ENCODE measurements at regions not wholly inside any gene's neighbourhood (a gene's known extent, or its start where the extent isn't known, plus 50 kb on each side); places are given as distances from the start of the nearest gene placed in this dataset.
"Not testable (repeated sequence)": the region's sequence is repeated elsewhere in the genome, so short reads cannot be mapped to it uniquely, and the experiment has no call there.

- no peak overlapping the region for H4K91ac ChIP-seq (ENCODE audit: low read depth, low read length)
- H3K27me3 ChIP-seq (ENCODE audit: insufficient read depth, low read length) = no peaks in the 10 kb centered on the region
- no peak overlapping the region for H3K23ac ChIP-seq (ENCODE audit: low read length)
- no peak overlapping the region for H3K27ac ChIP-seq (ENCODE audit: low read depth, low read length)
- H4K12ac ChIP-seq (ENCODE audit: low read depth, low read length) = no peak overlapping the region
- no peak overlapping the region for H2BK5ac ChIP-seq (ENCODE audit: low read depth, low read length, poor library complexity)
- no peak overlapping the region for H2BK120ac ChIP-seq (ENCODE audit: insufficient read depth, low read length, poor library complexity)
- no peak overlapping the region for H2BK12ac ChIP-seq (ENCODE audit: low read length)
- H3K9me3 ChIP-seq (ENCODE audit: insufficient read depth, low read depth, low read length) = no peaks in the 10 kb centered on the region
- no CpG with 5 or more reads among the region's 4 CpGs for WGBS (ENCODE audit: extremely low coverage, insufficient coverage, insufficient read length)
- no peak overlapping the region for H3K4me2 ChIP-seq (ENCODE audit: low read length)
- H3K79me1 ChIP-seq (ENCODE audit: low read length) = no peaks in the 10 kb centered on the region
- no peak overlapping the region for H2AFZ ChIP-seq (ENCODE audit: insufficient read depth, low read length, poor library complexity)
- H3K79me2 ChIP-seq (ENCODE audit: control insufficient read depth, insufficient read depth, low read length, poor library complexity) = no peaks in the 10 kb centered on the region
- no peaks in the 10 kb centered on the region for H3K4me1 ChIP-seq (ENCODE audit: control insufficient read depth in 1 of 2, insufficient read depth in 2 of 2, low read length in 2 of 2)
- no peak overlapping the region for H2AK5ac ChIP-seq (ENCODE audit: low read length)
- no peak overlapping the region for H3K4ac ChIP-seq (ENCODE audit: low read depth, low read length)
- no peak overlapping the region for H3K4me3 ChIP-seq (ENCODE audit: low read depth, low read length)
- H3K36me3 ChIP-seq (ENCODE audit: control insufficient read depth in 1 of 2, insufficient read depth in 2 of 2, low read length in 2 of 2) = no peaks in the 10 kb centered on the region
- H3K9ac ChIP-seq (ENCODE audit: low read length) = no peak overlapping the region
- no peak for DNase-seq
- H4K8ac ChIP-seq (ENCODE audit: low read depth, low read length) = no peak overlapping the region
- no peak overlapping the region for H3K18ac ChIP-seq (ENCODE audit: low read length)
- H3K14ac ChIP-seq (ENCODE audit: low read length) = no peak overlapping the region
Measured at GRCh38 chr4:100340512-100341485, 150.5 kb upstream of the DDIT4L start.

- Histone ChIP-seq H3K27ac (ENCODE audit: low read depth, low read length) (no peak overlapping the region), H3K4me3 (ENCODE audit: low read depth, low read length) (no peak overlapping the region), H3K4ac (ENCODE audit: low read depth, low read length) (no peak overlapping the region), H3K23ac (ENCODE audit: low read length) (no peak overlapping the region), H2BK120ac (ENCODE audit: insufficient read depth, low read length, poor library complexity) (no peak overlapping the region), H2AFZ (ENCODE audit: insufficient read depth, low read length, poor library complexity) (no peak overlapping the region), H4K8ac (ENCODE audit: low read depth, low read length) (no peak overlapping the region), H3K14ac (ENCODE audit: low read length) (no peak overlapping the region), H2BK5ac (ENCODE audit: low read depth, low read length, poor library complexity) (no peak overlapping the region), H4K12ac (ENCODE audit: low read depth, low read length) (no peak overlapping the region), H3K36me3 (ENCODE audit: control insufficient read depth in 1 of 2, insufficient read depth in 2 of 2, low read length in 2 of 2) (no peaks in the 10 kb centered on the region), H4K91ac (ENCODE audit: low read depth, low read length) (no peak overlapping the region), H3K18ac (ENCODE audit: low read length) (no peak overlapping the region), H3K79me2 (ENCODE audit: control insufficient read depth, insufficient read depth, low read length, poor library complexity) (no peaks in the 10 kb centered on the region), H3K4me1 (ENCODE audit: control insufficient read depth in 1 of 2, insufficient read depth in 2 of 2, low read length in 2 of 2) (no peaks in the 10 kb centered on the region), H3K4me2 (ENCODE audit: low read length) (no peak overlapping the region), H3K27me3 (ENCODE audit: insufficient read depth, low read length) (no peaks in the 10 kb centered on the region), H3K9ac (ENCODE audit: low read length) (no peak overlapping the region), H2AK5ac (ENCODE audit: low read length) (no peak overlapping the region), H3K9me3 (ENCODE audit: insufficient read depth, low read depth, low read length) (no peaks in the 10 kb centered on the region), H3K79me1 (ENCODE audit: low read length) (no peaks in the 10 kb centered on the region), H2BK12ac (ENCODE audit: low read length) (no peak overlapping the region)
- no CpG with 5 or more reads among the region's 4 CpGs for WGBS (ENCODE audit: extremely low coverage, insufficient coverage, insufficient read length)
- DNase-seq = no peak
Measured at GRCh38 chr4:100339870-100340269, 149.6 kb upstream of the DDIT4L start.

- not testable (repeated sequence) for H3K23ac ChIP-seq (ENCODE audit: low read length); H3K9ac ChIP-seq (ENCODE audit: low read length)
- WGBS (ENCODE audit: extremely low coverage, insufficient coverage, insufficient read length) = no CpG with 5 or more reads among the region's 2 CpGs
Measured at GRCh38 chr4:100333491-100333890, 143.2 kb upstream of the DDIT4L start.

GRCh38 chr4:100317032-100317864 is 127.0 kb upstream of the DDIT4L start:
- Histone ChIP-seq H3K9me3 (ENCODE audit: insufficient read depth, low read depth, low read length) (no peaks in the 10 kb centered on the region), H3K4me3 (ENCODE audit: low read depth, low read length) (no peak overlapping the region), H3K27me3 (ENCODE audit: insufficient read depth, low read length) (no peaks in the 10 kb centered on the region), H3K27ac (ENCODE audit: low read depth, low read length) (no peak overlapping the region), H3K23ac (ENCODE audit: low read length) (no peak overlapping the region), H3K4me1 (ENCODE audit: control insufficient read depth in 1 of 2, insufficient read depth in 2 of 2, low read length in 2 of 2) (no peaks in the 10 kb centered on the region), H2BK120ac (ENCODE audit: insufficient read depth, low read length, poor library complexity) (no peak overlapping the region), H3K4ac (ENCODE audit: low read depth, low read length) (no peak overlapping the region), H2AFZ (ENCODE audit: insufficient read depth, low read length, poor library complexity) (no peak overlapping the region), H3K4me2 (ENCODE audit: low read length) (no peak overlapping the region), H2BK5ac (ENCODE audit: low read depth, low read length, poor library complexity) (no peak overlapping the region), H3K14ac (ENCODE audit: low read length) (no peak overlapping the region), H4K8ac (ENCODE audit: low read depth, low read length) (no peak overlapping the region), H3K9ac (ENCODE audit: low read length) (no peak overlapping the region), H2AK5ac (ENCODE audit: low read length) (no peak overlapping the region), H3K18ac (ENCODE audit: low read length) (no peak overlapping the region), H4K12ac (ENCODE audit: low read depth, low read length) (no peak overlapping the region), H4K91ac (ENCODE audit: low read depth, low read length) (no peak overlapping the region), H3K79me1 (ENCODE audit: low read length) (no peaks in the 10 kb centered on the region), H3K79me2 (ENCODE audit: control insufficient read depth, insufficient read depth, low read length, poor library complexity) (no peaks in the 10 kb centered on the region), H3K36me3 (ENCODE audit: control insufficient read depth in 1 of 2, insufficient read depth in 2 of 2, low read length in 2 of 2) (no peaks in the 10 kb centered on the region), H2BK12ac (ENCODE audit: low read length) (no peak overlapping the region)
- no CpG with 5 or more reads among the region's 7 CpGs for WGBS (ENCODE audit: extremely low coverage, insufficient coverage, insufficient read length)
- no peak for DNase-seq

More at GRCh38 chr4:100333491-100333890, 143.2 kb upstream of the DDIT4L start:
- H2AK5ac ChIP-seq (ENCODE audit: low read length); H3K4me1 ChIP-seq (ENCODE audit: control insufficient read depth in 1 of 2, insufficient read depth in 2 of 2, low read length in 2 of 2); H3K18ac ChIP-seq (ENCODE audit: low read length); H2BK5ac ChIP-seq (ENCODE audit: low read depth, low read length, poor library complexity); H3K36me3 ChIP-seq (ENCODE audit: control insufficient read depth in 1 of 2, insufficient read depth in 2 of 2, low read length in 2 of 2); H3K4me3 ChIP-seq (ENCODE audit: low read depth, low read length); H4K12ac ChIP-seq (ENCODE audit: low read depth, low read length); H3K79me2 ChIP-seq (ENCODE audit: control insufficient read depth, insufficient read depth, low read length, poor library complexity); DNase-seq; H3K9me3 ChIP-seq (ENCODE audit: insufficient read depth, low read depth, low read length); H3K27ac ChIP-seq (ENCODE audit: low read depth, low read length); H3K79me1 ChIP-seq (ENCODE audit: low read length); H3K27me3 ChIP-seq (ENCODE audit: insufficient read depth, low read length); H4K91ac ChIP-seq (ENCODE audit: low read depth, low read length); H3K14ac ChIP-seq (ENCODE audit: low read length); H2AFZ ChIP-seq (ENCODE audit: insufficient read depth, low read length, poor library complexity); H2BK120ac ChIP-seq (ENCODE audit: insufficient read depth, low read length, poor library complexity); H3K4ac ChIP-seq (ENCODE audit: low read depth, low read length); H3K4me2 ChIP-seq (ENCODE audit: low read length); H2BK12ac ChIP-seq (ENCODE audit: low read length); H4K8ac ChIP-seq (ENCODE audit: low read depth, low read length): not testable (repeated sequence)
